Left renal pelvis (tissue), 4 donors: ENCODE measurements at regions not wholly inside any gene's neighbourhood (a gene's known extent, or its start where the extent isn't known, plus 50 kb on each side); places are given as distances from the start of the nearest gene placed in this dataset.

Experiments used
- DNase-seq, 4 donors: peaks; one replicate each; pipeline ENCODE4 v3.0.0-alpha.2; 2013; ENCODE audit warnings: low read depth in 4 of 4, low spot score in 3 of 4

DNA sequence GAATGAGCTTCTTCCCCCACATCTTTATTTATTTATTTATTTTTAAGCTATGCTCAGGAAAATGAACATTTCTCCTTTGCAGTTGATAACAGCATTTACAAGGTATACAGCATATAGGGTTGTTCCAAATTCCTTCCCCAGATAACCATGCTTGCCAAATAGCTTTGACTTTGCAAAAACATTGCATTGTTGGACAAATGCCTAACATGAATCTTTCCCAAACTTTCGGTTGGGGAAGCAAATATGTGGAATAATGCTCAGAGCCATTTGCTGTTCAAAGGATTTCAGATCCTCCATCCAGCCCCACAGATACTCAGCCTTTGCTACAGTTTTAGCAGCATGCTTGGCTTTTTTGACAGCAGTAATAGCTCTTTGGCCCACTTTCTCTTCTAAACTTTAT is 127.2 kb upstream of the AGA start:
- no peak for DNase-seq

DNA sequence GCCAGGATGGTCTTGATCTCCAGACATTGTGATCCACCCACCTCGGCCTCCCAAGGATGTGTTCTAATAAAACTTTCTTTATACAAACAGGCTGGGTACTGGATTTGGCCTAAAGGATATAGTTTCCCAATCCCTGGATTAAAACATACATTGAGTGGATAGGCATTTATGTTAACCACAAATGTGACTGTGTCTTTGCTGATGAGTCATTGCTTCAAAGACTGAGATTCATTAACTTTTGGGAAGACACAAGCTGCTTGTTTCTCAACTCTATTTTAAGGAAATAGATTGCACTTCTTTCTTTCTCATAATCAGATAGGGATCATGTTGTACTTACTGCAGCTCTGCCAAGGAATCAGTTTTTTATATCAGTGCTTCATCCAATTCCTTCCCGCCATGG is 131.3 kb upstream of the AGA start:
- DNase-seq: no peak

DNA sequence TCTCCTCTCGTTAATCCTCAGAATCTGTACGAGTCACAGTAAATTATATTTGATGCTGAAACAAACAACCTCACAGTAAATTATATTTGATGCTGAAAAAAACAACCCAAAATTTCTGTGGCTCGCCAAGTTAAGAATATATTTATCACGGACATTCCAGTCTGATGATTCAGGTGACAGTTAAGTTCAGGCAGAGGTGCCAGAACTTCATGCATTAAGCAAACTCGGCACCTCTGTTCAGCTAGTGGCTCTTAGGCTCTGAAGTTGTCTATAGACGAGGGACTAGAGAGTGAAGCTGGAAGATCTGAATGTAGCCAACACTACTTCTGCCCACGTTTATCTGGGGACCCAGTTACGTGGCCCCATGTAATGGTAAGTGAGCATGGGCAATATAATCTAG is 132.2 kb upstream of the AGA start:
- DNase-seq: no peak

DNA sequence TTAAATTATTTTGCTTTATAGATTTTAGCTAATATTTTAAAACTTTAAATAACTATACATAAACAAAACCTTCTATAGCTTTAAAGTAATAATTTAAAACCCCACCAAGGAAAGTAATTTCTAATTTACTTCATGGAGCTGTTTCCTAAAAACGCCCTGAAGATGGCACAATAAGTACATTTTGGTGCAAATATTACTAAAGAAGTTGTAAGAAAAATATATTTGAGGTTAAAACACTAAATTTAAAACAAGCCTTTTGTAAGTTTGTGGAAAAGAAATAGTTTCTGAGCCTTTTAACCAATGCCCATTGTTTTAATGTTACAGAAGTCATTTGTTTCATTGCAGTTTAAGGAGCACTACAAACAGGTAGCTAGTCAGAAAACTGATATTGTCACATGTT is 137.4 kb upstream of the AGA start:
- no peak for DNase-seq

DNA sequence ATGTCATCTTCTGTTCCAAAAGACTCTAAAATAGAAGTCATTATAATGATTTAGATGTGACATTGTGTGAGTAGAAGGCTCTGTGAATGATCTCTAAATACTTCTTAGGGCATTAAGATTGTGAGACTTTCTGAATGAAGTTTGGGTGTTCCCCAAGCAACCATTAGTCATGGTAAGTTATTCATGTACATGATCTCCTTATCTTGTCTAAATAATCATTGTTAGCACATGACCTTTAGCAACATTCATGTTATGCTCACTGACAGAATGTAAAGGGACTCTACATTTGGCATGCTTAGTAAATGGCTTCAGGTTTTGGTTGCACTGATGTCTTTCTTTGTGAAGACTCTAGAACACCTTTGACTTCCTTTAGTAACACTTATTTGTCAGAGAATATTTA is 140.8 kb upstream of the AGA start:
- no peak for DNase-seq

DNA sequence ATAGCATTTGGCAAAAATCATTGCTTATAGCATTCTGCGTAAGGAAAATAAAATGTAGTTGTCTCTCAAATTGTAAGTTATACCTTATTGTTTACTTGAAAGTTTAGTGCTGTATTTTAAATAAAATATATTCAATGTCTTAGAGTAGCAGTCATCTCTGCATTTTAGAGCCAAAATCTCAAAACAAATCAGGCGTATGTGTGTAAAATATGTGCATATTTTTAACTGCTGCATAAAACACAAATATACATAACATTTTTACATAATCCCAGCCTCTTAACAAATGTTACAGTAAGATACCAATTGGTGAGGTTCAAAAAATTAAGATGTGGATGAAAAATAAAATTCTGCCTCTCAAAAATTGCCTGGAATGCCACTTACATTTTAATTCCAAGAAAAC is 145.8 kb upstream of the AGA start:
- no peak for DNase-seq

DNA sequence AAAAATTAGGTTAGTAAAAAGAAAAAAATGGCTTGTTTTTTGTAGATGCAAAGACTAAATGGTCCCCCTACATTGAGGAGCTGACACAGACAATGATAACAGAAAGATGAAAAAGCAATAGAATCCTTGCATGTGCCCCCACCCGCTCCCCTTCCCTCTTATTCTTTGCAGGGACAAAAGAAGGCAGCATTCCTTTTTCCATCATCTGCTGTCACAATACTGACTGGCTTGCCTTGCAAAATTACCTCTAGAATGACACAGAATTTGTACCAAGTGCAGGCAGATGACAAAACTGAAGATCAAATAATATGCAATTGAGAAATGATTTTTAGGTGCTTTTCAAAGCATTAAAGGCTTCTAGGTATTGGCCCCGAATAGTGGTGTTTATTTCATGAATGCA is 153.1 kb upstream of the AGA start:
- DNase-seq: no peak

DNA sequence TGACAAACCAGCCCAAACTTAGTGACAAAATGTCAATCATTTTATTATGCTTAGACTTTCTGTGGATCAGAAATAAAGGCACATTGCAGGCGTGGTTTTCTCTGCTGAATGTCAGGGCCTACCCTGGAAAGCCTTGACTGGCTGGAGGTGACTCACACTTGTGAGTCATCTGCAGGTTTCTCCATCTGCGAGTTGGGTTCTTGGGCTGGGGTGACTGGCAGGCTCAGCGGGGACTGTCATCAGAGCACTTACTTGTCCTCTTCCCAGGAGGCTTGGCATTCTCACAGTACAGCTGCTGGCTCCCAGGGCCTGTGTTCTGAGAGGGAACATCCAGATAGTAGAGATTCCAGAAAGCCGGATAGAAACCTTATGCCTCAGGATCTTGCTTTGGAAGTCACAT is 153.8 kb upstream of the AGA start:
- DNase-seq: no peak

DNA sequence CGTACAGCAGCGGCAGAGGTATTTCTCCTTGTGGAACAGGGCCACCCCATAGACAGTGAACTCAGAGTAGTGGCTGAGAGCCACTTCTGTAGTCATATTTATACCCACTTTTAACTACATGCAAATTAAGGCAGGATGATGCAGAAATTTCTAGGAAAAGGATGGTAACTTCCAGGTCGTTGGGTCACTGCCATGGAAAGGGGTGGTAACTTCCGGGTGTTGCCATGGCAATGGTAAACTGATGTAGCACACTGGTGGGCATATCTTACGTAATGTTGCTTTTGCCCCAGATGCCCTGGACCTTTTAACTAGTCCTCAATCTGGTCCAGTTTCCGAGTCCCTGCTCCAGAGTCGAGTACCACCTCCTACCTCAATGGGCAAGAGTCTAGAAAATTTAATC is 154.8 kb upstream of the AGA start:
- no peak for DNase-seq

DNA sequence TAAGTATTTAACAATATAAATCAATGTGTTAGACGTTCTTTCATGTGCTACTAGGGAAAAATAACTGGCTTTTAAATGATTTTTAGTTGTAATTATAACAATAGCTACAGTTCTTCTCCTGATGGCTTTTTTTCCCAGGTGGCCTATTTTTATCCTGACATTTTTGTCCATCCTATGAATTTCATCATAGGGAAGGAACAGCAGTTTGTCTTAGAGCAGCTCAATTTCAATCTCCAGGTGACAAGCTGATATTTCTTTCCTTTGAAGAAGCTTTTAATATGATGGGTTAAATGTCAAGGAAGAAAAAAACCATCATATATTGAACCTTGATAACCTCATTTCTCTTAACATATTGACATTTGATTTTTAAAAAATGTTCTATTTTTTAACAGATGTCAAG is 163.0 kb upstream of the AGA start:
- DNase-seq: no peak

DNA sequence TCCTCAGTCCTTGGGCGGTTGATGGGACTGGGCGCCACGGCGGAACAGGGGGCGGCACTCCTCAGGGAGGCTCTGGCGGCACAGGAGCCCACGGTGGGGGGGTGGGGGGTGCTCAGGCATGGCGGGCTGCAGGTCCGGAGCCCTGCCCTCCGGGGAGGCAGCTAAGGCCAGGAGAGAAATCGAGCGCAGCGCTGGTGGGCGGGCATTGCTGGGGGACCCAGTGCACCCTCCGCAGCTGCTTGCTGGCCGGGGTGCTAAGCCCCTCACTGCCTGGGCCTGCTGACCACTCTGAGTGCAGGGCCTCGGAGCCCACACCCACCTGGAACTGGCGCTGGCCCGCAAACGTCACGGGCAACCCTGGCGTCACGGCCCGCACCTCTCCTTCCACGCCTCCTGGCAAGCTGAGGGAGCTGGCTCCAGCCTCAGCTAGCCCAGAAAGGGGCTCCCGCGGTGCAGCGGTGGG is 164.9 kb upstream of the AGA start:
- no peak for DNase-seq

DNA sequence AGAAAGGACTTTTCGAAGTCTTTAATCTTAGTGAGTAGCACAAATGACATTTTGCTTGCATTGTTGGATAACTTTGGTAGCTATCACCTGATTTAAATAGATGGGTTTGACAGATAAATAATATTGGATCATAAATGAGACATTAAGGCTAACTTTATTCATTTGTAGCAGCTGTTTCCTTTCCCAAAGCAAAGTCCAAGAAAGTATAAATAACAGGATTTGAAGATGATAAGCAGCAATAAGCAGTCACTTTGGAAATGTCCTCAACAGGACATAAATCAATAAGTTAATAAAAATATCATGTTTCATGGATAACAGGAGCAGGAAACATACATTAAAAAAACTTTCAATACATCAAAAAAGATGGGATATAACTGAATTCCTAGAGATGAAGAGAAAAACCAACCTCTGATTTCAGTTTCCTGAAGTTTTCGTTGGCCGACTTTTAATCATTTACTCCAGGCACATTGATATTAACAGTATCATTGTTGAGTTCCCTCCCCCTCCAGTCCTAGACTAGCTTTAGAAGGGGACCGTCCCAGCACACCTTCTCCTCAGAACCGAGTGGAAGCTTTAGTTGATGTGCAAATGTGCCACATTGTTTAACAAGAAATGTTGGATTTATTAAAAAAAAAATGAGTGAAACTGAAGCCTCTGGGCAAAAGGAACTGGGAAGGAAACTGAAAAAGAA is 169.9 kb upstream of the AGA start:
- no peak for DNase-seq

DNA sequence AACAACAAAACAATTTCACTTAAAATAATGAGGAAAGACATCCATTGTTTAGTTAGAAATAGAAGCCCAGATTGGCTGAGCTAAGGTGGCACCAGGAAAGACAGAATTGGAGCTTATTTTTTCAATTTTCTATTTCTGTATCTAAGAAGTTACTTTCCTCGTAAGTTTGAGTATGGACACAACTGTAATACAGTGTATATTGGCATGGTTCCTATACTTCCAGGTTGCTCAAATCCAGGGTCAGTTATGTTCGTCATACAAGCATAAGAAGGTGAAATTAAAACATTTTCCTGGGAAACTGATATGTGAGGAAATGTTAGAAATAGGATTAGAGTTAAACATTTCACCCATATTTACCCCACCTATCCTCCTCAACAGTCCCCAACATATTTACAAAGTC is 170.4 kb upstream of the AGA start:
- no peak for DNase-seq

DNA sequence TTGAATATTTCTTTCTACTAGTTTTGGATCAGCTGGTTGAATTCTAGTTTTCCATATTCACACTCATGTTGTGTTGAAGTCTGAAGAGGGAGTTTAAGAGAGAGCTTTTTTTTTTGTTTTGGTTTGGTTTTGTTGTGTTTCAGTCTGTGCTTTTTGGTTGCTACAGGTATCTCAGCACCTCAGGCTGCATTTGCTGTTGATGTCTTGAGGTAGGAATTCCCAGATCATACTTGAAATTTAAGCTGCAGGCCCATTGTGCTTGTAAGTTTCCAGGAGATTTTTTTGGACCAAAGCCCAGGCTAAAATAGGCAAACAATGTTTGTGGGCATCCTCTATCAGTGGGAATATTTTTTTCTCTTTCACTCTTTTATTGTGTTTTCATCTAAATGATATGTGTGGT is 190.2 kb upstream of the AGA start:
- DNase-seq: no peak

DNA sequence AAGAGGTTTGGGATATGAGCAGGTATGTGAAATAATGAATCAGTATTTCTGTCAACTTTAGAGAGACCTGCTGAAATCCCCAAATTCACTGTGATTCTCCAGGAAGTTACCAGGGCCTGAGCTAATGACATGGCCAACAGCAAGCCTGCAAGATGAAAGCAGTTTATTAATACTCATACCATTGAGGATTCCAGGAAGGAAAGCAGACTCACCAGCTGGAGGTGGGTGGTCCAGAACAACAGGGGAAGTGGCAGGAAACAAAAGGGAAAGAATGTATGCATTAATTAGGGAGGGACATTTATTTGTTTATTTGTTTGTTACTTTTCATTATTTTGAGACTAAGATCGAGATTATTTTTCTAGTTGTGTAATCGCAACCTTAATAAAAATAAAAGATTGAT is 196.6 kb upstream of the AGA start:
- DNase-seq: no peak

DNA sequence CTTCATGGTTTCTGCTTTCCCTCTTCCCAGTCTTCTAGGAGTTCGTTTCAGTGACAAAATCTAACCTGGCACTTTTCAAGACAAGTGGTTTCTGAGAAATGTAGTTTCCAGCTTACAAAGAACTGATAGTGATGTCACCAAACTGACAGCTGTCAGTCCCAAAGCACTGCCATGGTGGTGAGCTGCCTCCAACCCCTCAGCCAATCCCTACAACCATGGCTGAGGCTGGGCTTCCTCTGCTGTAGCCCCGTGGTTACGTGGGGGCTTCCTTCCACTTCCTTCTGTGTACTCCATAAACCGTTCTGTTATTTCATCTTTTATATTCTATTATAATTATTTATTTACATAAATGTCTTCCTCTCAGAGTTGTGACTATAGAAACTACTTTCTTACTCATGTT is 198.6 kb upstream of the AGA start:
- no peak for DNase-seq

DNA sequence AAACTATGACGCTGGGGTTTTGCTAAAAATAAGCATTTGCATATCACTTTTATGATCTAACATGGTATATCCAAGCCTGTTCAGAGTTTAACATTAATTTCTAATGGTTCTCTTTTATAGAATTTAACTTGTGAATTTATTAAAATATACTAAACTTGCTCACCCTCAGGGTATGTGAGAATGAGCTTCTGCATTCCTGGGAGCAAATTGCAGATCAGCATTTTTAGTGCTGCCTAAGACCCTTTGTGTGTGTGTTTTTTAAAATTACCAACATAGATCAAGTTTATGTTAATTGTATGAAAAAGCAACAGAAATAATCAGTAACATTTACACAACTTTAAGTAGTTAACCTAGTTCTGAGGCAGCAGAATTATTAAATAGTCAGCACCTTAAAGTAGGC is 218.0 kb upstream of the AGA start:
- no peak for DNase-seq

DNA sequence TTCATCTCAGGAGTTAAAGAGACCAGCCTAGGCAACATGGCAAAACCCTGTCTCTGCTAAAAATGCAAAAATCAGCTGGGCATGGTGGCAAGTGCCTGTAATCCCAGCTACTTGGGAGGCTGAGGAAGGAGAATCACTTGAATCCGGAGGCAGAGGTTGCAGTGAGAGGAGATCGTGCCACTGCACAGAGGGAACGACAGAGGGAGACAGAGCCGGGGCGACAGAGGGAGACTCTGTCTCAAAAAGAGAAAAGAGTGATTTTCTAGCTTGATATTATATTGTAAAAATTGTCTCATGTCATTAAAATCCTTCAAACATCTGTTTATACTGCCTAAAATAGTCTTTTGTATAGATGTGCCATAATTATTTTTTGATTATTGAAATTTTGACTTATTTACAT is 225.4 kb upstream of the AGA start:
- DNase-seq: no peak

DNA sequence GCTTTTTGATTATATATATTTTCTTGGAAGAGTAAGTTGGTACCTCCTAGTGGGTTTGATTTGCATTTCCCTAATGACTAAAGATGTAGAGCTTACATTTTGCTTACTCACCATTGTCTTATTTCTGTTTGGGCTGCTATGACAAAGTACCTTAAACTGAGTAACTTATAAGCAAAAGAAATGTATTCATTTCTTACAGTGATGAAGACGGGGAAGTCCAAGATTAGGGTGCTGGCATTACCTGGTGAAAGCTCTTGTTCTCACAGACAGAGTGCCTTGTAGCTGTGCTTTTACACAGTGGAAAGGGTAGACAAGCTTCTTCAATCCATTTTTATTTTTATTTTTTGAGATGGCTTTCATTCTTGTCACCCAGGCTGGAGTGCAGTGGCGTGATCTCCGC is 229.2 kb upstream of the AGA start:
- DNase-seq: no peak

DNA sequence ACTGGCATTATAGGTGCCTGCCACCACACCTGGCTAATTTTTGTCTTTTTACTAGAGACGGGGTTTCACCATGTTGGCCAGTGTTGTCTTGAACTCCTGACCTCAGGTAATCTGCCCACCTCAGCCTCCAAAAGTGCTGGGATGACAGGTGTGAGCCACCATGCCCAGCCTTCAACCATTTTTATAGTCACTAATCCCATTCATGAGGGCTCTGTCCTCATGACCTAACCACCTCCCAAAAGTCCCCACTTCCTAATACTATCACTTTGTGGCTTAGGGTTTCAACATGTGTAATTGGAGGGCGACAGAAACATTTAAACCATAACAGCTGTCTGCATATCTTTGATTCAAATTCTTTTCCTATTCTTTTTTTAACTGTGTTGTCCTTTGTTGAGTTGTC is 229.6 kb upstream of the AGA start:
- no peak for DNase-seq

DNA sequence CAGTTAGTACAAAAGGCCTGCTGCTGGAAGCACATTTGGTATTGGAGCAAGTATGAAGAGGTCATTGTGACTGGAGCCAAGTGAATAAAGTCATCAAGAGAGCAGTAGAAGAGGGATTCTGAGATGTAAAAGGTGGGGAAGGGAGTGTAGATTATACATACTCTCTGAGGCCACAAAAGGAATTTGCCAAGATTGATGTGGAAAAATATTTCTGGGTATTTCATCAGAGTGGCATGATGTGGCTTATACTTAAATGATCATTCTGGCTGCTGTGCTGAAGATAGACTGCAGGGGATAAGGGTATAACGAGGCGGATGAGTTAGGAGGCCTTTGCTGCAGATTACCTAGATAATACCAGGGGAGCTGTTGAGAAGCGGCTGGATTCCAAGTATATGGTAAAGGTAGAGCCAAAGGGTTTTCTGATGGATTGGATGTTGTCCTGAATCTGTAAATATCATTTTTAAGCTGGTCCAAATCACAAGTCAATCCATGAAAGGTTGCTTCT is 231.8 kb upstream of the AGA start:
- no peak for DNase-seq

DNA sequence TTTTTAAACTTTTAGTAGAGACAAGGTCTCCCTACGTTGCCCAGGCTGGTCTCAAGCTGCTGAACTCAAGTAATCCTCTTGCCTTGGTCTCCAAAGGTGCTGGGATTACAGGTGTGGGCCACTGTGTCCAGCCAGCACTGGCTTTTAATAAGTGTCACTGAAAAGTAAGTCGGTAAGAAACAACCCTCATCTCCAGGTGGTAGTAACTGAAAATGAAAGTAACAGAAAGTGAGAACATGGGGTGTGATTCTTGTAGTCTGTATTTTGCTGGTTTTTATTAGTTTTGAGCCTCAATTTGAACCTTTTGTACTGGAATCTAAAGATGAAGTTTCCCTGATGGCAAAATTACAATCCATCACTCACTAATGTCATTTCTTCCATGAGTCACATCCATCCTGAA is 238.1 kb upstream of the AGA start:
- no peak for DNase-seq

DNA sequence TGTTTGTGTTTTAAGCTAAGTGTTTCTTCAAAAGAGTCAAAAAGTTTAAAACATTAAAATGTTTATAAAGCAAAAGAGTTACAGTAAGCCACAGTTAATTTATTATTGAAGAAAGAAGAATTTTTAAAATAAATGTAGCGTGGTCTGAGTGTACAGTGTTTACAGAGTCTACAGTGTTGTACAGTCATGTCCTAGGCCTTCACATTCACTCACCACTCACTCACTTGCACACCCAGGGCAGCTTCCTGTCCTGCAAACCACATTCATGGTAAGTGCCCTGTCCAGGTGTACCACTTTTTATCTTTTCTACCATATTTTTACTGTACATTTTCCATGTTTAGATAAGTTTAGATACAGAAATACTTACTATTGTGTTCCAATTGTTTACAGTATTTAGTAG is 239.7 kb upstream of the AGA start:
- no peak for DNase-seq
